ENCODE measurements at regions not wholly inside any gene's neighbourhood (a gene's known extent, or its start where the extent isn't known, plus 50 kb on each side); places are given as distances from the start of the nearest gene placed in this dataset.

- TF ChIP-seq EZH2 (IDR thresholded peaks at IDR 0.05; ENCODE audit: low read length) = no peak
- no peak for TF ChIP-seq CTCF (optimal IDR thresholded peaks at IDR 0.05 in 1 of 3, IDR thresholded peaks at IDR 0.05 in 1 of 3, conservative IDR thresholded peaks at IDR 0.05 in 1 of 3; ENCODE audit: extremely low read depth in 1 of 3, insufficient read depth in 2 of 3, low read length in 3 of 3)
Measured at GRCh38 chr4:89665662-89666061, 171.3 kb downstream of the SNCA start.

Data from keratinocyte (primary cell).